ENCODE measurements at regions not wholly inside any gene's neighbourhood (a gene's known extent, or its start where the extent isn't known, plus 50 kb on each side); places are given as distances from the start of the nearest gene placed in this dataset.

DNA sequence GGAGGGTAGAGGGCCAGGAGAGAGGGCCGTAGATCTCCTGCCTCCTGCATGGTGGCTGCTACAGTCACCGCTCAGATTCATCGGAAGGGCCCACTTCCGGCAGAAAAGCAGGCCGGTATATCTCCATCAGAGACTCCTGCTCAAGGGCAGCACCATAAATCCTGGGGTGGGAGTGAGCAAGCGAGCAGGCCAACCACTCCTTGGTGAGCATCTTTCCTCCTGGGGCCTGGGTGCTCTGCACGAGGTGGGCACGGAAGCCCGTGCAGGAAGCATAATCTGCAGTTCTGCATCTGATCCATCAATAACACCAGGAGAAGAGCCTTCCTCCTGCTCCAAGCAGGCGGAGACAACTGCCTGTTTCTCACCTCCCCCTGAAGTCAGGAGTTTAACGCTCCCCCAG is 57.4 kb upstream of the TMEM132E start:
- no peak for TF ChIP-seq YY1 (IDR thresholded peaks at IDR 0.05; ENCODE audit: insufficient read depth, insufficient read length)
- TF ChIP-seq ZNF274 (IDR thresholded peaks at IDR 0.05; ENCODE audit: low read depth, low read length): no peak

All from NT2/D1 (cell line).